H1 (cell line): ENCODE measurements at regions not wholly inside any gene's neighbourhood (a gene's known extent, or its start where the extent isn't known, plus 50 kb on each side); places are given as distances from the start of the nearest gene placed in this dataset.

Experiments used
- CTCF ChIP-seq, 3 experiments: IDR thresholded peaks; 1 replicate in 2 of 3; 2 replicates in 1 of 3; pipeline versions ENCODE4 v1.5.1 to v1.6.1; 2011; ENCODE audit warnings: low read length in 3 of 3, mild to moderate bottlenecking in 3 of 3, inconsistent platforms in 2 of 3, low read depth in 1 of 3, moderate library complexity in 1 of 3; ENCODE audit not compliant: insufficient read depth in 1 of 3; ENCODE audit errors: control extremely low read depth in 1 of 3
- EGR1 ChIP-seq: IDR thresholded peaks from 2 replicates; pipeline ENCODE4 v1.6.1; 2011; ENCODE audit warnings: low read depth, low read length, borderline replicate concordance
- PHF8 ChIP-seq: fragments of 200-600 bp; sonication (generic); conservative IDR thresholded peaks from 2 replicates; pipeline ENCODE4 v1.7.1; 2012; ENCODE audit warnings: low read depth, mild to moderate bottlenecking, inconsistent platforms, low read length, moderate library complexity
- SIRT6 ChIP-seq: IDR thresholded peaks from one replicate; pipeline ENCODE4 v1.7.1; 2012; ENCODE audit warnings: low read length, inconsistent platforms
- TAF7 ChIP-seq: optimal IDR thresholded peaks from 2 replicates; pipeline ENCODE3; 2011; ENCODE audit warnings: low read depth, mild to moderate bottlenecking, inconsistent platforms, low read length, moderate library complexity, borderline replicate concordance
- TF ChIP-seq, protein P1 (sequence below): IDR thresholded peaks from 2 replicates; pipeline ENCODE4 v1.6.1; 2012; ENCODE audit warnings: low read length, inconsistent platforms

DNA sequence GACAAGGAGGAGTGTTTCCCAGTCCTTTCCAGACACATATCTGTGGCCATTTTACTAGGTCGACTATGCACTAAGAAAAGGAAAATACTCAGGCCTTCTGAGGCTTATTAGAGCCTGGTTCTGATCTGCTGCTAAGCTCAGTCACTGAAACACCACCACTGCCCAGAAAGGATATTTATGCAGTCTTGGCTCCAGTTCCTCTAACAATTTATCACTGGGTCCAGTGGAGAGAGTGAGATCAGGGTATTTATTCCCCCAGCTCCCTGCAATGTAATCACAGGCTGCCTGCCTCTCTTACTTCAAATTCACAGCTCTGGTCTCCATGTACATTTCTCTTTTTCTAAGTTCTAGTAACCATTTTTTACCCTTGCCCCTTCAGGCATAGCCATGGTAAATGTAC lies 81.6 kb upstream of the INPP4B start (continued):
- TF ChIP-seq CTCF (IDR thresholded peaks at IDR 0.05; ENCODE audit: control extremely low read depth in 1 of 3, insufficient read depth in 1 of 3, low read depth in 1 of 3, low read length in 3 of 3) (no peak), PHF8 (no peak), TAF7 (no peak), SIRT6 (no peak), EGR1 (no peak)
- TF ChIP-seq, protein P1, sequence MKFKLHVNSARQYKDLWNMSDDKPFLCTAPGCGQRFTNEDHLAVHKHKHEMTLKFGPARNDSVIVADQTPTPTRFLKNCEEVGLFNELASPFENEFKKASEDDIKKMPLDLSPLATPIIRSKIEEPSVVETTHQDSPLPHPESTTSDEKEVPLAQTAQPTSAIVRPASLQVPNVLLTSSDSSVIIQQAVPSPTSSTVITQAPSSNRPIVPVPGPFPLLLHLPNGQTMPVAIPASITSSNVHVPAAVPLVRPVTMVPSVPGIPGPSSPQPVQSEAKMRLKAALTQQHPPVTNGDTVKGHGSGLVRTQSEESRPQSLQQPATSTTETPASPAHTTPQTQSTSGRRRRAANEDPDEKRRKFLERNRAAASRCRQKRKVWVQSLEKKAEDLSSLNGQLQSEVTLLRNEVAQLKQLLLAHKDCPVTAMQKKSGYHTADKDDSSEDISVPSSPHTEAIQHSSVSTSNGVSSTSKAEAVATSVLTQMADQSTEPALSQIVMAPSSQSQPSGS = no peak
- TF ChIP-seq, all 59 proteins: peak for 0
